ENCODE measurements at regions not wholly inside any gene's neighbourhood (a gene's known extent, or its start where the extent isn't known, plus 50 kb on each side); places are given as distances from the start of the nearest gene placed in this dataset.

DNA sequence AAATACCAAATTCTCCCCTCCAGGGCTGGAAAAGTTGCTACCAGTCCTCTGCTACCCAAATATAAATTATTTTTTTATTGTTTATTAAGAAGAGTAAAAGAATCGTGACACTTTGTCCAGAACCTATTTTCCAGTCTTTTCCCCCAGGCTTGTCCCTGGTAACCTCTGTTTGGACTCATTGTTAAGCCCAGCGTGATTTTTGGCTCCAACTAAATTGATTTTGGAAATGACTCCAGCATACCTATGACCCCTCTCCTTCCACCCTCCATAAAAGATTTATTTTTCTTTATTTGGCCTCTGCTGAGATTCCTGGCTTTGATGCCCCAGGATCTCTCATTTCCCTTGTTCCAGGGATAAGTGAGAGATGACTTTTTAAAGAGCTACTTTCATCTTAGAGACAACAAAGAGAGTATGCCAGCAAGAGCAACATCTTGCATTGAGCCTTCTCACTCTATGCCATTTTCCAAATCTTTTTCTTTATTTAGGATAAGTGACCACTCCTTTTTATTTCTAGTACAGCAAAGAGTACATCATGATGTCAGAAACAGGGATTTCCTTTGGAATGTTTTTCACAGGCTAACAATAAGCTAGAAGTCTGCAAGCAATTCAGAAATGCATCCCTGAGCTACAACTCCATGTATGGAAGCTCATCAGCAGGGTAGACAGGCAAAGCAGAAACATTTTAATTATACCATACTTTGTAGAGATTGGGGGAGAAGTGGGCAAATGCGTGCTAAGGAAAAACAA, 75.8 kb downstream of the DAD1 start:
- DNase-seq, result no peak

GRCh38 chr14:22512106-22512814, 76.8 kb downstream of the DAD1 start:
- no peak for DNase-seq

GRCh38 chr14:22510527-22511110, 78.4 kb downstream of the DAD1 start:
- no peak for DNase-seq

DNA sequence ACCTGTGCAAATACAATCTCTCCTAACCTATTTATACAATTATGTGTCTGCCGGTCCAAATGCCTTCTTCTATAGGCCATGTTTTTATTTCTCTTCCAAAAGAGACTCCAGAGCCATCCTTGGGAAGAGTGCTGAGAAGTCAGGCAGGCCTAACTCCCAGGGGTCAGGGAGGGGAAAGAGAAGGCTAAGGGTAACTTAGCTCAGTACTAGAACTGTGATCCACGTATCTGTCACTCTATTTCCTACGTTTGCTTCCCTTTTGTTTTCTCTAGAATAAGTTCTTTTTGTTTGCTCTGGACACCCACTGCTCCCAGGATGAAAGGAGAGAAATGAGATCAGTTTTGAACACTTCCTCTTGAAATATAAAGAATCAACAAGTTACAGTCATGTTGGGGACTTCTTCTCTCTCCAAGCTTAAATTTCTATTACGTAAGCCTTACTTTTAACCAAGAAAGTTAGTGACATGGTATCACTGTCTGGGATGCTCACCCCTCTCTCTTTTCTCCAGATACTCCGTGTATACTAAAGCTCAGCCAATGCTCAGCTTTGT, 79.2 kb downstream of the DAD1 start:
- no peak for DNase-seq

- DNase-seq, result no peak
Observed at GRCh38 chr14:22509036-22509709, 79.9 kb downstream of the DAD1 start.

GRCh38 chr14:22508662-22509035, 80.4 kb downstream of the DAD1 start:
- DNase-seq, result no peak

- no peak for DNase-seq
Observed at GRCh38 chr14:22508150-22508457, 80.9 kb downstream of the DAD1 start.

- no peak for DNase-seq
Observed at GRCh38 chr14:22506778-22507351, 82.2 kb downstream of the DAD1 start.

DNA sequence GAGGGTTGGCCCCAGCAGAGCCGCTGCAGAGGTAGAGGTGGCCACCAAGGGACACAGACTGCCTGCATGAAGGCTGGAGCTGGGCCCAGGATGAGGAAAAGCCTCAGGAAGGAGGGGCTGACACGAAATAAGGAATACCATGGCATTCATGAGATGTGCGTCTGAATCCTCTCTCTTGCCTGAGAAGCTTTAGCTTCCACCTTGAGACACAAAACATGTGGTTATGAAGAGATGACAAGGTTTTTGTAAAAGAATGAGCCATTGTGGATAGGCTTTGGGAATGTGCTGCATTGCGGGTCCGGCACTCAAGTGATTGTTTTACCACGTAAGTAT, 82.7 kb downstream of the DAD1 start:
- DNase-seq, result no peak

DNA sequence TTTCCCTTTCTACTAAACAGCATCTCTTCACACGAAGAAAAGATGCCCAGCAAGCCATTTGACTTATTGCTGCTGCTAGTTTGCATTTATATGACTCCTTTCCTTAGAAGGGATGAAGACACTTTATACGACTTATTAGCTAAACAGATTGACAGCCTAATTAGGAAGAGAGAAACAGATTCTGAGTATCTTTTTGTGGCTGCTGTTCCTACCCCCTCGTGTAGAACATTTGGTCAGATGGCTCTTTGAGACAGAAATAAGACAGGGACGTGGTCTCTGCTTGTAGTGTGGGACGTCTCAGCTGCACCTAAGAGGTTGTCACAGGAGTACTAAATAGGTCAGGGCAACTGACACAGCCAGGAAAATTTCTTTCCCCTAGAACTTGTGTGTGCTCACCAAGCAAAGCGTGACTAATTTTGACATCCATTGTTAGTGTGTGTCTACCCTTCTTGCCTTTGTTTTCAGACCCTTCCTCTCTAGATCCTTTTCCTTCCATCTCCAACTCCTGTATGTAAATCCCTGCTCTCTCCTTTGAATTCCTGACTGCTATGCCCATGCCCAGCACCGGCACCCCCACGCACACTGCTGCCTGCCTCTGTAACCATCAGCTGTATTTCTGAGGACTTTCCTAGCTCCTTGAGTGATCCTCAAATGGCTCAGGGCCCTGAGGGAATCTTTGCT, 83.2 kb downstream of the DAD1 start:
- DNase-seq, result no peak

DNA sequence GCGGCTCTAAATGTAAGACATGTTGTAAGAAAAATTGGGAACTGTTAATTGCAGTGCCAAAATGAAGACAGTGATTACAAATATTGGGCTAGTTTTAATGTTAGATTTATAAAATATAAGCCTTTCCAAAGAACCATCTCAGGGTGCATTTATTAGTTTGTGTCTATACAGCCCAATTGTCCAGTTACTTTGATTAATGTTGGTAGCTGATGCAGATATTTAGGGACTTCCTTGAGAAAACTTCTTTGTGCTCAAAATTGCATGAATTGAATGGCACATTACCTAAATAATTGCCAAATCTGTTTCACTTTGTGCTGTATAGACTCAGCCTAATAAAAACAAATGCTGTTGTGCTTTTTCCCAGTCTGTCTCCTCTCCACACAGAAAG, 83.7 kb downstream of the DAD1 start:
- DNase-seq, result no peak

DNA sequence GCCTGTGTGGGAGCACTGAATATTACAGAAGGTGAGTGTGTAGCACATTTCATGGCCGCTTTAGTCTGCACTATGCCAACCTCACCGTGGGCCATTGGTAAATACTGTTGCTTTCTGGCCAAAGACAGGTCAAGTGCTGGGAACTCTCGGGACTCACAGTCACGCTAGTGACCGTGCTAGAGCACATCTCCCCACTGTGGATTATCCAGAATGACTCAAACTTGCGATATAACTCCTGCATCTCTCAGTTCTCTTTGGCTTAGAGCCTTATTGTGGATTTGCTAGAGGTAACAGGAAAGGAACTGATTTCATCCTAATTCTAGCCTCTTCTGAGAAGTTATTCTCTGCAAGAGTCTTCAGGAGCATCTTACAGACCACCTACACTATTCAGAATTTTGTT, 86.5 kb downstream of the DAD1 start:
- no peak for DNase-seq

DNA sequence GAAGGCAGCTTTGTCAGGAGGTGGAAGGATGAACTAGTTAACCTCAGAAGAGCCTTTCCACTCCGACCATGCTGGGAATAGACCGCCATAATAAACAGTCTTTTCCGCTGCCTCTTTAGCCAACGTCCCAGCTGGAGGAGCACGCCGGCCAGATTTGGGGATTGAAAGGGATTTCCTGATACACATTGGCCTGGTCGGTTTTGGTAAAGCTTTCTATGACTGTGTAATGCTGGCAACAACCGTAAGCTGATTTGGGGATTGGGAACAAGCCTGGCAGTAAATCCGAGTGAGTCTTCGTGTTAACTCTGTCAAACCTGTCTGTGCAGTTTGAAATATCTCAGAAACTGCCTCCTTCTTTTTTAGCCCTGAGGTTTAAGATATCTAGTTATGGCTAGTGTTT, 87.0 kb downstream of the DAD1 start:
- no peak for DNase-seq

- no peak for DNase-seq
Observed at GRCh38 chr14:22500954-22501726, 87.9 kb downstream of the DAD1 start.

DNA sequence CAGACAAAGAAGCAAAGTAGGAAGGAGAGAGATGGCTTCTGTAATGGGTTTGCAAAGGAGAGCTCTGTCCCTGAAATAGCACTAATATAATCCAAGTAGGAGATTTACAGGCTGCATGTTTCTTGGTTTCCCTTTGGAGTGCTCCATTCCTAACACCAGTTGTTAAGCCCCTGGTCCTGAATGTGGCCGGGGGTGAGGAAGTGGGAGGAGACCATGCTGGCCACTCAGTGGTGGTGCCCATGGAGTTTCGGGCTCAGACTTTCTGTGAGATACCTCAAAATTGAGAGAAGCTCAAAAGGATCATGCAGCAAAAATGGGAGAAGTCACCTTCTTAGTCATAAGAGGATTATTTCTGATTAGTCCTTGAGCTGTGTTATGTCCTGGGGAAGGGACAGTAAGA, 88.5 kb downstream of the DAD1 start:
- DNase-seq, result no peak

DNA sequence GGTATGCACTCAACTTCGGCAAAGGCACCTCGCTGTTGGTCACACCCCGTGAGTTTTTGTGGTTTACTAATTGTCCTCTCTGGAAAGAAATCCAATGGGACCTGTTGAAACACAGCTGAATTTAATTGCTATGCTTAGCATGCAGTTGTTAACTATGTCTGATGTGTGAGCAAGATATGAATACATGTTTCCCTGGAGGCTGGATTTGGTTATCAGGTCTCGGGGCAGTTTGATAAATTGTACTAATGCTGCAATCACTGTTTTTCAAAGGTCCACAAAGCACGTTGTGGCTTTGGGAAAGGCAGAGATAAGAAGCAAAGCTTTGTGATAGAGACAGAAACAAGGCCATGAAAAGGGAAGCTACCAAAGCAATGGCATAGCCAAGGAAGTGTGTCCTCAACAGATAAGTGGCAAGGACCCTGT, 91.3 kb downstream of the DAD1 start:
- no peak for DNase-seq

DNA sequence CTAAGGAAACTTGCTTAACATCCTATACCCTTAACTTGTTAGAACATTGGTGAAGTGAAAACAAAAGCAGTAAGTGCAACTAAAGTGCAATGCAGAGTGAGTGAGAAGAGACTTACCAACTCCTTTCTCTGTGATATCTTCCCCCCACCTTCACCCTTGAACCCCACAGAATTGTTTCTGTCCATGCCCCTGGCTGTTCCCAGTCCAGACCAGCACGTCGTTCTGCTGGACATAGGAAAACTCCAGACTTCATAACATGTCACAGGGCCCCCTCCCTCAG, 91.9 kb downstream of the DAD1 start:
- no peak for DNase-seq

DNA sequence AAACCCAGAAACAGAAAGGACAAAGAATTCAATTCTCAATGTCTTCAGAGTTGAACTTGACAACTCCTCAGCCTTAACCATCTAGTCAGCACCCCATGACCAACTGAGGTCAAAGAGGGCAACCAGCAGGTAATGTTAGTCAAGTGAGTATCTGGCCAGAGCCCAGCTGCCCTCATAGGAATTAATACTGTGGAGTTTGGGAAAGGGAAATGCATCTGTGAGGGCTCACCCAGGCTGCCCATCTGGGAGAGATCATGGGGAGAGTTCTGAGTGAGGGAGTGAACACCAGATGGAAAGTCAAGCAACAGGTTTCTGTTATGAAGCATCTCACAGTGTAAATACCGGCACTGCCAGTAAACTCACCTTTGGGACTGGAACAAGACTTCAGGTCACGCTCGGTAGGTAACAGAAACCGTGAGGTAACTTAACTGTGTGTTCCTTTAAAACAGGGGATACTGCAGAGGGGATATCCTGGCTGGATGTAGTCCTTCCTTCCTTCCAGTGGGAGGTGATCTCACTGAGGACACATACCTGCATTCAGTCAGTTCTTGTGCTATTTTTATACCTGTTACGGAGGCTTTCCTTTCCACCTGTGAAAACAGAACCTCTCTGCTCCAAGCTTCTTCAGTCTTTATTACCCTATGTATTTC, 94.4 kb downstream of the DAD1 start:
- DNase-seq, result no peak

GRCh38 chr14:22493753-22494152, 95.3 kb downstream of the DAD1 start:
- no peak for DNase-seq

DNA sequence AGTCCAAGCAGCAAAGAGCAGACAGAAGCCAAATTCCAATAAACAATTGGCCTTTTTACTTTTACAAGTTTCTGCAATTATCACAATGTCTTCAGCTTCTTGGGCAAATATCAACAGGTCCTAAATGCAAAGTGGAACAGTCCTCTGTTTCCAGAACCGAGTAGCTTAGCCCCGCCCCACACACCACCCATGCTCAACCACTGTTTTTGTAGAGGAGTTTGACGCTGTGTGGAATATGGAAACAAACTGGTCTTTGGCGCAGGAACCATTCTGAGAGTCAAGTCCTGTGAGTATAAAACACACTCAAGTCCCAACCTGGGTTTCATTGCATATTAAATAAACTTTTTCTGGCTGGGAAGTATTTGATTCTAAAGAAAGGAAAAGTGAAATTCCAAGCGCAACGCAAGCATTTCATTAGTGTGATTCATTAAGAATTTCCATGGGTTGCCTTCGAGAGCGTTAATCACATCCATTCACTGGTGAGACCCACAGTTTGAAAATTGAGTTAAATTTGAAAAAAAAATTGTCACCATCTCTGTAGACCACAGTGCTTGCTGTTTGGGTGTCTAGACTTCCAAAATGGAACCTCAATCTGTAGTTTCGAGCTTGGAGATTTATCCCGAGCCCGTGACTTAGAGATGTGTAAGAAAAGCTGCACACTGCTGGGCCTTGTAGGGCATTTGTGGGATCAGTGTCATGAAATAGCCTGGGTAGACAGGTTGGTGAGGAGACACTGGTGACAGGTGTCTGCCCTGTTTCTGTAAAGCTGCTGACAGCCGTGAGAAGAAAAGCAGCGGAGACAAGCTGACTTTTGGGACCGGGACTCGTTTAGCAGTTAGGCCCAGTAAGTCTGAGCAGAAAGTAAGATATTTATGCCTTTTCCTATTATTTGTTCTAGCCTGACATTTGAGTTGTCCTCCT, 96.1 kb downstream of the DAD1 start:
- no peak for DNase-seq
